T-helper 1 cell treated with Interleukin-12 subunit alpha and Interleukin-12 subunit beta and Interleukin-4 antibody, amounts not matched to agents 30 μg/mL and 1 μg/mL, for 36 hours (primary cell): ENCODE measurements at regions not wholly inside any gene's neighbourhood (a gene's known extent, or its start where the extent isn't known, plus 50 kb on each side); places are given as distances from the start of the nearest gene placed in this dataset.
"Not testable (repeated sequence)": the region's sequence is repeated elsewhere in the genome, so short reads cannot be mapped to it uniquely, and the experiment has no call there.

Source experiments
- H3K27ac Mint-ChIP-seq: one replicate; pipeline ENCODE4 v1.8.0; 2021; ENCODE audit warnings: mild to moderate bottlenecking, mixed read lengths
- H3K27me3 Mint-ChIP-seq: one replicate; pipeline ENCODE4 v1.8.0; 2021; ENCODE audit warnings: low read depth, mixed read lengths
- H3K36me3 Mint-ChIP-seq: one replicate; pipeline ENCODE4 v1.8.0; 2021; ENCODE audit warnings: low read depth, mixed read lengths
- H3K4me1 Mint-ChIP-seq: one replicate; pipeline ENCODE4 v1.8.0; 2021; ENCODE audit warnings: low read depth, mixed read lengths
- H3K4me3 Mint-ChIP-seq: one replicate; pipeline ENCODE4 v1.8.0; 2021; ENCODE audit warnings: mild to moderate bottlenecking, moderate library complexity, mixed read lengths
- H3K9me3 Mint-ChIP-seq: one replicate; pipeline ENCODE4 v1.8.0; 2021; ENCODE audit warnings: mixed read lengths

DNA sequence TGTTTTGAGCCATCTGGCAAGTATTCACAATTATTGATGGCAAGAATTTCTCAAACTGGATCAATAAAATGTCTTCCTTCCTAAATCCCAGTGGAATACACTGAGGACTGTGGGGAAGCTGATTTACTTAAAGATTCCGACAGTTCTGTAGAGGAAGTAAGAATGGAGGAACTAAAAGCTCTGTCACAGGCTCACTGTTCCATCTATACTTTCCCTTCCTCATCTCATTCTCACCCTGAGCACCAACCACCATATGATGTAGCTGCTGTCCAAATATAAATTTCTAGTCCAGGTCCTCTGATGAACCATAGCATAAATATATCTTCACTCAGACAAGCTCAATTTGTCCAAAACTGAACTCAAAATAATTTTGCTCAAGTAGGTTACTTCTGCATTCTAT is 49.8 kb upstream of the POMZP3 start:
- H3K4me1 Mint-ChIP-seq, H3K36me3 Mint-ChIP-seq, H3K27me3 Mint-ChIP-seq, H3K9me3 Mint-ChIP-seq, H3K4me3 Mint-ChIP-seq, H3K27ac Mint-ChIP-seq: not testable (repeated sequence)
